ENCODE measurements at regions not wholly inside any gene's neighbourhood (a gene's known extent, or its start where the extent isn't known, plus 50 kb on each side); places are given as distances from the start of the nearest gene placed in this dataset.

GRCh38 chr4:56104188-56104587 lies 155.4 kb downstream of the CEP135 start (continued):
- TF ChIP-seq RNF2 (IDR thresholded peaks at IDR 0.05; ENCODE audit: borderline replicate concordance, low read depth, low read length, missing control alignments, poor library complexity, severe bottlenecking): no peak
- TF ChIP-seq CHD7 (IDR thresholded peaks at IDR 0.05; ENCODE audit: insufficient replicate concordance, low read length): no peak
- TF ChIP-seq TEAD4 (IDR thresholded peaks at IDR 0.05; ENCODE audit: low read depth, low read length): no peak
- no peak for TF ChIP-seq ATF2 (IDR thresholded peaks at IDR 0.05; ENCODE audit: low read length)
- TF ChIP-seq ATF3 (IDR thresholded peaks at IDR 0.05; ENCODE audit: insufficient read depth, low read depth, low read length): no peak
